Neural cell (in vitro differentiated cells): ENCODE measurements at regions not wholly inside any gene's neighbourhood (a gene's known extent, or its start where the extent isn't known, plus 50 kb on each side); places are given as distances from the start of the nearest gene placed in this dataset.

ENCODE experiments used
- H2AFZ ChIP-seq: fragments of 200-600, 300-800 bp; sonication (generic), shearing (Covaris generic); 2 replicates; pipeline ENCODE4 v1.6.0; 2014; ENCODE audit warnings: low read depth, mild to moderate bottlenecking, antibody characterized with exemption, low read length, moderate library complexity
- H3F3A ChIP-seq: fragments of 200-600 bp; shearing (Covaris generic); 2 replicates; pipeline ENCODE4 v1.6.1; 2016; ENCODE audit warnings: mild to moderate bottlenecking, moderate library complexity, mixed read lengths, antibody characterized with exemption, low read length; ENCODE audit not compliant: insufficient read depth, poor library complexity, severe bottlenecking
- H3K27ac ChIP-seq: fragments of 200-600, 300-800 bp; sonication (generic), shearing (Covaris generic); 2 replicates; pipeline ENCODE4 v1.5.1; 2014; ENCODE audit warnings: mild to moderate bottlenecking, low read length, moderate library complexity
- H3K27me3 ChIP-seq: fragments of 300-800, 200-600 bp; sonication (generic), shearing (Covaris generic); 2 replicates; pipeline ENCODE4 v1.6.0; 2014; ENCODE audit warnings: mild to moderate bottlenecking, low read depth, low read length, moderate library complexity; ENCODE audit not compliant: insufficient read depth
- H3K36me3 ChIP-seq: fragments of 300-800, 200-600 bp; sonication (generic), shearing (Covaris generic); 2 replicates; pipeline ENCODE4 v1.5.1; 2014; ENCODE audit warnings: mild to moderate bottlenecking, antibody characterized with exemption, low read length, moderate library complexity; ENCODE audit not compliant: insufficient read depth
- H3K4me2 ChIP-seq: fragments of 300-800, 200-600 bp; sonication (generic), shearing (Covaris generic); 2 replicates; pipeline ENCODE4 v1.6.0; 2014; ENCODE audit warnings: mild to moderate bottlenecking, low read length
- H3K4me3 ChIP-seq: fragments of 300-800, 200-600 bp; sonication (generic), shearing (Covaris generic); 2 replicates; pipeline ENCODE4 v1.5.1; 2014; ENCODE audit warnings: mild to moderate bottlenecking, low read length, moderate library complexity
- H3K79me2 ChIP-seq: fragments of 200-600 bp; shearing (Covaris generic); replicated peaks from 2 replicates; pipeline ENCODE4 v1.6.0; 2014; ENCODE audit warnings: mild to moderate bottlenecking, low read length, moderate library complexity; ENCODE audit not compliant: insufficient read depth
- H3K9ac ChIP-seq: fragments of 300-800, 200-600 bp; sonication (generic), shearing (Covaris generic); 2 replicates; pipeline ENCODE4 v1.6.1; 2016; ENCODE audit warnings: mild to moderate bottlenecking, low read length, mixed read lengths
- H3K9me2 ChIP-seq: fragments of 200-600 bp; shearing (Covaris generic); 2 replicates; pipeline ENCODE4 v1.6.1; 2016; ENCODE audit warnings: mild to moderate bottlenecking, low read length, mixed read lengths; ENCODE audit not compliant: insufficient read depth
- H3K9me3 ChIP-seq: fragments of 200-600, 300-800 bp; sonication (generic), shearing (Covaris generic); 2 replicates; pipeline ENCODE4 v1.6.1; 2016; ENCODE audit warnings: mild to moderate bottlenecking, mixed run types, low read length, moderate library complexity, mixed read lengths
- H4K20me1 ChIP-seq: fragments of 200-600 bp; shearing (Covaris generic); 2 replicates; pipeline ENCODE4 v1.6.1; 2016; ENCODE audit warnings: mild to moderate bottlenecking, mixed run types; ENCODE audit not compliant: insufficient read depth
- EP300 ChIP-seq: fragments of 450-650 bp; conservative IDR thresholded peaks from 2 replicates; pipeline ENCODE4 v1.6.1; 2014; ENCODE audit warnings: antibody characterized with exemption, mild to moderate bottlenecking, moderate library complexity; ENCODE audit not compliant: poor library complexity, severe bottlenecking
- EZH2 ChIP-seq: fragments of 200-600, 300-800 bp; shearing (Covaris generic), sonication (generic); IDR thresholded peaks from 2 replicates; pipeline ENCODE4 v1.6.1; 2014; ENCODE audit warnings: antibody characterized with exemption, low read length, borderline replicate concordance, mild to moderate bottlenecking; ENCODE audit not compliant: insufficient read depth, poor library complexity, severe bottlenecking
- MXI1 ChIP-seq: fragments of 450-650 bp; conservative IDR thresholded peaks from 2 replicates; pipeline ENCODE4 v1.6.1; 2014; ENCODE audit warnings: antibody characterized with exemption, mild to moderate bottlenecking; ENCODE audit not compliant: poor library complexity, severe bottlenecking
- POLR2AphosphoS5 ChIP-seq: IDR thresholded peaks from 2 replicates; pipeline ENCODE4 v1.6.1; 2012
- RAD21 ChIP-seq: fragments of 450-650 bp; conservative IDR thresholded peaks from 2 replicates; pipeline ENCODE4 v1.6.1; 2014; ENCODE audit warnings: antibody characterized with exemption, mild to moderate bottlenecking, moderate library complexity
- REST ChIP-seq: IDR thresholded peaks from 2 replicates; pipeline ENCODE4 v1.6.1; 2012; ENCODE audit warnings: borderline replicate concordance
- SMC3 ChIP-seq: fragments of 450-650 bp; conservative IDR thresholded peaks from 2 replicates; pipeline ENCODE4 v1.6.1; 2014; ENCODE audit warnings: antibody characterized with exemption, mild to moderate bottlenecking, moderate library complexity; ENCODE audit not compliant: poor library complexity
- TAF1 ChIP-seq: IDR thresholded peaks from 2 replicates; pipeline ENCODE4 v1.6.1; 2012; ENCODE audit warnings: low read depth
- TF ChIP-seq, protein P1 (sequence below): fragments of 450-650 bp; IDR thresholded peaks from 2 replicates; pipeline ENCODE4 v1.5.1; 2014; ENCODE audit warnings: antibody characterized with exemption, mild to moderate bottlenecking, moderate library complexity; ENCODE audit not compliant: poor library complexity, severe bottlenecking

GRCh38 chr15:97210277-97210676 is 750.2 kb upstream of the ARRDC4 start:
- no peaks in the 10 kb centered on the region for H3K79me2 ChIP-seq
- H3K9me2 ChIP-seq = no peaks in the 10 kb centered on the region
- H3K9ac ChIP-seq = no peak overlapping the region
- TF ChIP-seq EP300 = no peak
- no peak for TF ChIP-seq EZH2
- no peak for TF ChIP-seq TAF1
- no peak for TF ChIP-seq MXI1
- no peak for TF ChIP-seq SMC3
- TF ChIP-seq POLR2AphosphoS5 = no peak
- TF ChIP-seq, protein P1, sequence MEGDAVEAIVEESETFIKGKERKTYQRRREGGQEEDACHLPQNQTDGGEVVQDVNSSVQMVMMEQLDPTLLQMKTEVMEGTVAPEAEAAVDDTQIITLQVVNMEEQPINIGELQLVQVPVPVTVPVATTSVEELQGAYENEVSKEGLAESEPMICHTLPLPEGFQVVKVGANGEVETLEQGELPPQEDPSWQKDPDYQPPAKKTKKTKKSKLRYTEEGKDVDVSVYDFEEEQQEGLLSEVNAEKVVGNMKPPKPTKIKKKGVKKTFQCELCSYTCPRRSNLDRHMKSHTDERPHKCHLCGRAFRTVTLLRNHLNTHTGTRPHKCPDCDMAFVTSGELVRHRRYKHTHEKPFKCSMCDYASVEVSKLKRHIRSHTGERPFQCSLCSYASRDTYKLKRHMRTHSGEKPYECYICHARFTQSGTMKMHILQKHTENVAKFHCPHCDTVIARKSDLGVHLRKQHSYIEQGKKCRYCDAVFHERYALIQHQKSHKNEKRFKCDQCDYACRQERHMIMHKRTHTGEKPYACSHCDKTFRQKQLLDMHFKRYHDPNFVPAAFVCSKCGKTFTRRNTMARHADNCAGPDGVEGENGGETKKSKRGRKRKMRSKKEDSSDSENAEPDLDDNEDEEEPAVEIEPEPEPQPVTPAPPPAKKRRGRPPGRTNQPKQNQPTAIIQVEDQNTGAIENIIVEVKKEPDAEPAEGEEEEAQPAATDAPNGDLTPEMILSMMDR = no peak
- TF ChIP-seq RAD21 = no peak
- no peak for TF ChIP-seq REST
- no peak overlapping the region for H3K4me2 ChIP-seq
- no peaks in the 10 kb centered on the region for H3K27me3 ChIP-seq
- H2AFZ ChIP-seq = no peak overlapping the region
- no peaks in the 10 kb centered on the region for H3K36me3 ChIP-seq
- no peak overlapping the region for H3K4me3 ChIP-seq
- H4K20me1 ChIP-seq = no peaks in the 10 kb centered on the region
- no peaks in the 10 kb centered on the region for H3K9me3 ChIP-seq
- no peak overlapping the region for H3K27ac ChIP-seq
- no peaks in the 10 kb centered on the region for H3F3A ChIP-seq

DNA sequence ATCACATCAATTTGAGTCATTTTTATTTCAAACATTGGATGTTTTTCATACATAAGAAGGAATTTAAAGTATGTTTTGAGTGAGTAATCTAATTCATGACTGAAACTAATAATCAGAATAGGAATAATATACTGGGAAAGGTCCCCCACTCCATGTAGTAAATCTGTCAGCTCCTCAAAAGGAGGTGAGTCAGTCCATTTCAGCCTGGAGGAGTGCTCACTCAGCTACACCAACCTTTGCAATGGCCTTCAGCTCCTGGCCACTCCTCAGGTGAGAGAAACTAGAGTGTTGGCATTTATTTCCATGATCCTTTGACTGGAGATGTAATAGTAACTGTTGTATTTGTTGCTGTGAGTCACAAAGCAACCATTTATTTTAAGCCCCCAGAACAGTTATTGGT is 744.9 kb upstream of the ARRDC4 start:
- TF ChIP-seq SMC3 (no peak), MXI1 (no peak), EZH2 (no peak), POLR2AphosphoS5 (no peak), TAF1 (no peak), EP300 (no peak), REST (no peak)
- TF ChIP-seq, protein P1 = no peak
- no peaks in the 10 kb centered on the region for H3K27me3 ChIP-seq

More for the DNA sequence above, 744.9 kb upstream of the ARRDC4 start:
- no peak overlapping the region for H2AFZ ChIP-seq
- no peaks in the 10 kb centered on the region for H3F3A ChIP-seq
- H3K4me2 ChIP-seq = no peak overlapping the region
- H3K4me3 ChIP-seq = no peak overlapping the region
- H3K79me2 ChIP-seq = no peaks in the 10 kb centered on the region
- H3K36me3 ChIP-seq = no peaks in the 10 kb centered on the region
- no peaks in the 10 kb centered on the region for H4K20me1 ChIP-seq
- no peak overlapping the region for H3K9ac ChIP-seq
- no peaks in the 10 kb centered on the region for H3K9me2 ChIP-seq
- no peaks in the 10 kb centered on the region for H3K9me3 ChIP-seq
- no peak overlapping the region for H3K27ac ChIP-seq
